Nephron (organoid): ENCODE measurements at regions not wholly inside any gene's neighbourhood (a gene's known extent, or its start where the extent isn't known, plus 50 kb on each side); places are given as distances from the start of the nearest gene placed in this dataset.

Experiments used
- H3K27ac Mint-ChIP-seq, 3 experiments: 2 replicates each; pipeline ENCODE4 v1.8.0; 2020; ENCODE audit warnings: mixed read lengths in 3 of 3, mild to moderate bottlenecking in 2 of 3, moderate library complexity in 1 of 3
- H3K27me3 Mint-ChIP-seq: 2 replicates; pipeline ENCODE4 v1.8.0; 2021; ENCODE audit warnings: low read depth, mild to moderate bottlenecking, moderate library complexity, mixed read lengths
- H3K36me3 Mint-ChIP-seq: 2 replicates; pipeline ENCODE4 v1.8.0; 2020; ENCODE audit warnings: low read depth, mixed read lengths
- H3K4me1 Mint-ChIP-seq: 2 replicates; pipeline ENCODE4 v1.8.0; 2020; ENCODE audit warnings: mixed read lengths
- H3K4me3 Mint-ChIP-seq, 3 experiments: 2 replicates each; pipeline ENCODE4 v1.8.0; 2020; ENCODE audit warnings: mild to moderate bottlenecking in 3 of 3, mixed read lengths in 3 of 3, moderate library complexity in 2 of 3
- H3K9me3 Mint-ChIP-seq: 2 replicates; pipeline ENCODE4 v1.8.0; 2020; ENCODE audit warnings: mixed read lengths
- TF ChIP-seq, protein P1 (sequence below), 3 experiments: fragments of 200-600 bp; sonication (generic); IDR thresholded peaks; one replicate each; pipeline ENCODE4 v1.5.0; 2021; ENCODE audit warnings: antibody characterized with exemption in 3 of 3; ENCODE audit not compliant: unreplicated experiment in 3 of 3

DNA sequence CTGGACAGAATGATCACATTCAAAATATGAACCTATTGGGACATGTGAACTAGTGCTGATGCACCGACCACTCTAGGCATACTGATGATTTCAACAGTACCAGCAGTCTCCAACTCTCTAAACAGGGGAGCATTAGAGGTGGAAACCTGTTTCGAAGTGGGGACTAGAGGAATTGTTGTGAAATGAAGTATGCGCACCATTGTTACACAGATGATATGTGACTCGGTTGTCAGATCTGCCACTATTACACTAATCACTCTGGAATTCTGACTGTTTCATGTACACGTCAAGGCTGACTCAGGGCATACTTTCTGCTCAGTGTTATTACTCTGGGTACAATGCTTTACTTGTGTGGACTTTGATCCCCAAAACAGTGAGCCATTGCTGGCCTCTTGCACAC is 198.2 kb upstream of the UBE2E2 start:
- Mint-ChIP-seq H3K4me3 (no peak overlapping the region), H3K27ac (peak overlapping the region in 2 of 3 experiments; percentile 29 to 35), H3K9me3 (no peaks in the 10 kb centered on the region), H3K36me3 (no peaks in the 10 kb centered on the region), H3K27me3 (peaks cover 5% of the 10 kb centered on the region), H3K4me1 (peaks cover 19% of the 10 kb centered on the region)
- TF ChIP-seq, protein P1, sequence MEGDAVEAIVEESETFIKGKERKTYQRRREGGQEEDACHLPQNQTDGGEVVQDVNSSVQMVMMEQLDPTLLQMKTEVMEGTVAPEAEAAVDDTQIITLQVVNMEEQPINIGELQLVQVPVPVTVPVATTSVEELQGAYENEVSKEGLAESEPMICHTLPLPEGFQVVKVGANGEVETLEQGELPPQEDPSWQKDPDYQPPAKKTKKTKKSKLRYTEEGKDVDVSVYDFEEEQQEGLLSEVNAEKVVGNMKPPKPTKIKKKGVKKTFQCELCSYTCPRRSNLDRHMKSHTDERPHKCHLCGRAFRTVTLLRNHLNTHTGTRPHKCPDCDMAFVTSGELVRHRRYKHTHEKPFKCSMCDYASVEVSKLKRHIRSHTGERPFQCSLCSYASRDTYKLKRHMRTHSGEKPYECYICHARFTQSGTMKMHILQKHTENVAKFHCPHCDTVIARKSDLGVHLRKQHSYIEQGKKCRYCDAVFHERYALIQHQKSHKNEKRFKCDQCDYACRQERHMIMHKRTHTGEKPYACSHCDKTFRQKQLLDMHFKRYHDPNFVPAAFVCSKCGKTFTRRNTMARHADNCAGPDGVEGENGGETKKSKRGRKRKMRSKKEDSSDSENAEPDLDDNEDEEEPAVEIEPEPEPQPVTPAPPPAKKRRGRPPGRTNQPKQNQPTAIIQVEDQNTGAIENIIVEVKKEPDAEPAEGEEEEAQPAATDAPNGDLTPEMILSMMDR (IDR thresholded peaks at IDR 0.05; ENCODE audit: unreplicated experiment in 3 of 3), result no peak

DNA sequence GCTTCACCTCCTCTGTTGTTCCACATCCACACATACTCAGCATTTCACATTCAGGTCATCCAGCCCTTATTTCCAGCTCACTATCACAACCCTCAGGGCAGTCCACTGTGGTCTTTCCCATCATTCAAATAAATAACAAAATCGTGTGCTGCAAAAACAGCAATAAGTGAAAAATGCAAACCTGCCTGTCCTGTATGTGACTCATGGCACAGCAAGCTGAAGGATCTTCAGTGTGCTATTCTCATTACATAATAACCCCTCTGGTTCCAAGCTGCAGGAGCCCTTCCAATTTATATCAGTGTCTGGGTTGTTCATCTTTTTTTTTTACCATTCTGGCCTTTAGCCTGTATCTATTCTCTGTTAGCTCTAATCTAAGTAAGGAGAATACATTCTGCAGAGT is 185.3 kb upstream of the UBE2E2 start:
- peaks cover 32% of the 10 kb centered on the region for H3K4me1 Mint-ChIP-seq
- H3K9me3 Mint-ChIP-seq, result peaks cover 19% of the 10 kb centered on the region
- no peaks in the 10 kb centered on the region for H3K36me3 Mint-ChIP-seq
- TF ChIP-seq, protein P1 (IDR thresholded peaks at IDR 0.05; ENCODE audit: unreplicated experiment in 3 of 3), result no peak
- H3K27ac Mint-ChIP-seq, result peak overlapping the region; percentile 26 to 47 (median 46)
- no peak overlapping the region for H3K4me3 Mint-ChIP-seq
- no peaks in the 10 kb centered on the region for H3K27me3 Mint-ChIP-seq

DNA sequence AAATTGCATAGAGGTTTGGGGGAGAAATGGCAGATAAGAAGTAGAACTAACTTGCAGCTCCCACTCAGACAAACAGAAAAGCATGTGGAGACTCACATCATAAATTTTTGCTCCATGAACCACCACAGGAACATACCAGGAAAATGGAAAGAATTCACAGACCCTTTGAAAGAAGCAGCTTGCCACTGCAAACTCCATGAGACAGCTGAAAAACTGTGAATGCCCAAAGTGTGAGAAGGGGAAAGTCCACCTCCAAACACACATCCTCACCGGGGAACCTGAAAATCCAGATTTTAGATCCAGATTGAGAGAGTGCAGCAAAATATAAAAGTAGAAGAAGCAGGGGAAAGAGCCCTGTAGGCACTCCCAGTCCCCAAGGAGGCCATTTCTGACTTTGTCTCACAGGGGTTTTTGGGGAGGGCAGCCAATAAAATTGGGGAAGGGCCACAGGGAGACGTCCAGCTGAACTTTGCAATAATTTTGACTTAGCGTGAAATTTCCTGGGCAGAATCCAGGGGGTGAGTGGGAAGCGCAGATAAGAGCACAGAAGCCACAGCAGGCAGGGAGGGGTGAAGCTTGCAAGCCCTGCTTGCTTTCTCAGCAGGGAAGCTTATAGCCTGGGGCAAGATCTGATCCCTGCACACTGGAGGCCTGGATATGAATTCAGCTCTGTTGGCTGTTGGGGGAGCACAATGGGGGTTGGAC is 183.4 kb upstream of the UBE2E2 start:
- Mint-ChIP-seq H3K27me3 (no peaks in the 10 kb centered on the region), H3K4me3 (no peak overlapping the region), H3K27ac (peak overlapping the region; percentile 57 to 78 (median 59)), H3K9me3 (peaks cover 32% of the 10 kb centered on the region), H3K36me3 (no peaks in the 10 kb centered on the region), H3K4me1 (peaks cover 29% of the 10 kb centered on the region)
- TF ChIP-seq, protein P1 (IDR thresholded peaks at IDR 0.05; ENCODE audit: unreplicated experiment in 3 of 3), result no peak

- no peaks in the 10 kb centered on the region for H3K36me3 Mint-ChIP-seq
- H3K4me3 Mint-ChIP-seq, result no peak overlapping the region
- no peak overlapping the region for H3K27ac Mint-ChIP-seq
- H3K27me3 Mint-ChIP-seq, result peaks cover 3% of the 10 kb centered on the region
- TF ChIP-seq, protein P1 (IDR thresholded peaks at IDR 0.05; ENCODE audit: unreplicated experiment in 3 of 3), result no peak
- peaks cover 37% of the 10 kb centered on the region for H3K9me3 Mint-ChIP-seq
- no peaks in the 10 kb centered on the region for H3K4me1 Mint-ChIP-seq
These were observed 174.8 kb upstream of the UBE2E2 start for GRCh38 chr3:23028294-23028693.

- no peaks in the 10 kb centered on the region for H3K4me1 Mint-ChIP-seq
- H3K4me3 Mint-ChIP-seq, result no peak overlapping the region
- TF ChIP-seq, protein P1 (IDR thresholded peaks at IDR 0.05; ENCODE audit: unreplicated experiment in 3 of 3), result no peak
- no peak overlapping the region for H3K27ac Mint-ChIP-seq
- peaks cover 7% of the 10 kb centered on the region for H3K27me3 Mint-ChIP-seq
- H3K9me3 Mint-ChIP-seq, result peaks cover 36% of the 10 kb centered on the region
- no peaks in the 10 kb centered on the region for H3K36me3 Mint-ChIP-seq
These were observed 174.1 kb upstream of the UBE2E2 start for GRCh38 chr3:23029001-23029400.
